ENCODE measurements at regions not wholly inside any gene's neighbourhood (a gene's known extent, or its start where the extent isn't known, plus 50 kb on each side); places are given as distances from the start of the nearest gene placed in this dataset.

DNA sequence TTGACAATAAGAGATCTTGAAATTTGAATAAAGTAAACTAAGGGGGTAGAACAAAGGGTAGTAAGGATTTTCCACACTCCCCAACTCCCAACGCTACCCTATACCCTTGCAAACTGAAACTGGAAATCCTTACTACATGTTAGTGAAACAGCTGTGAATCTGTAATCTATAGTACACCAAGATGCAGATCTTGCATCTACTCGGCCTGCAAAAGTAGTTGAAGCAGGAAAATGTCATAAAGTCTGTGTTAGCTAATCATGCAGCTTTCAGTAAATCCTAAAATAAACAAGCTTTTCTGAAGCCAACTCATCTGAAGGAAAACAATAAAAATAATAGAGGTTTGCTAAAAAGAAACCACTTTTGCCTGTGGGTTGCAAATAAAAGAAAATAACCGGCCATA is 1242.0 kb upstream of the ACO1 start:
- no peak overlapping the region for H3K27ac ChIP-seq
- H3K27me3 ChIP-seq, result no peaks in the 10 kb centered on the region
- no peak overlapping the region for H3K4me3 ChIP-seq
- no peaks in the 10 kb centered on the region for H3K9me3 ChIP-seq
- TF ChIP-seq, protein P1, sequence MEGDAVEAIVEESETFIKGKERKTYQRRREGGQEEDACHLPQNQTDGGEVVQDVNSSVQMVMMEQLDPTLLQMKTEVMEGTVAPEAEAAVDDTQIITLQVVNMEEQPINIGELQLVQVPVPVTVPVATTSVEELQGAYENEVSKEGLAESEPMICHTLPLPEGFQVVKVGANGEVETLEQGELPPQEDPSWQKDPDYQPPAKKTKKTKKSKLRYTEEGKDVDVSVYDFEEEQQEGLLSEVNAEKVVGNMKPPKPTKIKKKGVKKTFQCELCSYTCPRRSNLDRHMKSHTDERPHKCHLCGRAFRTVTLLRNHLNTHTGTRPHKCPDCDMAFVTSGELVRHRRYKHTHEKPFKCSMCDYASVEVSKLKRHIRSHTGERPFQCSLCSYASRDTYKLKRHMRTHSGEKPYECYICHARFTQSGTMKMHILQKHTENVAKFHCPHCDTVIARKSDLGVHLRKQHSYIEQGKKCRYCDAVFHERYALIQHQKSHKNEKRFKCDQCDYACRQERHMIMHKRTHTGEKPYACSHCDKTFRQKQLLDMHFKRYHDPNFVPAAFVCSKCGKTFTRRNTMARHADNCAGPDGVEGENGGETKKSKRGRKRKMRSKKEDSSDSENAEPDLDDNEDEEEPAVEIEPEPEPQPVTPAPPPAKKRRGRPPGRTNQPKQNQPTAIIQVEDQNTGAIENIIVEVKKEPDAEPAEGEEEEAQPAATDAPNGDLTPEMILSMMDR (IDR thresholded peaks at IDR 0.05), result no peak
- H3K4me1 ChIP-seq, result no peaks in the 10 kb centered on the region
- ATAC-seq (no peak), DNase-seq (no peak)
- intact Hi-C loops (cut with DNase I), result no loop called here
- H3K36me3 ChIP-seq, result no peaks in the 10 kb centered on the region

DNA sequence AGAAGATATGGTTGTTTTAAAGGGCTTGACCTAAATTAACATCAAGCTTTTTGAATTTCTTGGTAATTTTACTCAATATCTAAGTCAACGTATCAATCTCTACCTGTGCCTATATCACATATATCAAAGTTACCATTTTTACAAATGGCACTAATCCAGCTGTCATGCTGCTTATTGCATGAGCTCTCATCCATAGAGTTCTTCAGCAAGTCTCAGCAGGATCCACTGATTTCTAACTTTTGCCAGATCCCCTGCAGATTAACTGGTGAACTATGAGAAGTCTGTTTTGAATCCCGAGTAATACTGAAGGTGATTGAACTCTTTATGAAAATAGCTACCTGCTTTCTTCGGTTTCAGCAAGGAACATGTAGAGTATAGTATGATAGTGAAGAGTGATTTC is 1239.8 kb upstream of the ACO1 start:
- no peak for ATAC-seq
- TF ChIP-seq, protein P1 (IDR thresholded peaks at IDR 0.05), result no peak

DNA sequence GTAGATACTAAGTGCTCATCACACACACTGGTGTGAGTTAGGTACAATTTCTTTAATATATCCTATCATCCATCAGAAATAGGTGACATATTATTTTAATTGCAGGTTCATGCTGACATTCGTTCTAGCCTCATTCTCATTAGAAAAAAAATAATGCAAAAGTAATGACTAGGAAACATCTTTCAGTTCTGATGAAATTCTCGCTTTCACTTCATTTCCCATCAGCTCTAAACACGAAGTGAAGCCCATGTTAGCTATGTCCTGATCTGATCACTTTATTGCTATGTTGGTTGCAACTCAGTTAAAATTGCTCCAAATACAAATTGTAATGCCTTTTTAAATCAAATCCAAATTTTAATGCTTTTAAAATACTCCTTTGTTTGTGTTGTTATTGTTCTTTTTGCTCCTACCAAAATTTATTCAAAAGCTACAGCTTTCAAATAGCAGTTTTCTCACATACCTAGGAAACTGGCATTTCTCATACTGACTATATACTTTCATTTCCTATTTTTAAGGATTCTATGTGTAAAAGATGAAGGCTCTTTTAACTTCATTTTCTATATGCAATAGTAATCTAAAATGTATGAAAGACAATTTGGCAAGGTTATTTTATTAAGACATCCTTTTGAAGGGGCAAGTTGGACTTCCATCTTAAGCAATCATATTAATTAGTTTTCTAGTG is 1237.8 kb upstream of the ACO1 start:
- H3K36me3 ChIP-seq, result no peaks in the 10 kb centered on the region
- no peaks in the 10 kb centered on the region for H3K4me1 ChIP-seq
- DNase-seq (no peak), ATAC-seq (no peak)
- TF ChIP-seq, protein P1 (IDR thresholded peaks at IDR 0.05), result no peak
- intact Hi-C loops (cut with DNase I), result no loop called here
- no peaks in the 10 kb centered on the region for H3K9me3 ChIP-seq
- no peak overlapping the region for H3K4me3 ChIP-seq
- H3K27ac ChIP-seq, result no peak overlapping the region
- H3K27me3 ChIP-seq, result no peaks in the 10 kb centered on the region

More for the DNA sequence above, 1239.8 kb upstream of the ACO1 start:
- no peak overlapping the region for H3K4me3 ChIP-seq
- intact Hi-C loops (cut with DNase I), result no loop called here
- H3K9me3 ChIP-seq, result no peaks in the 10 kb centered on the region
- no peaks in the 10 kb centered on the region for H3K27me3 ChIP-seq
- H3K36me3 ChIP-seq, result no peaks in the 10 kb centered on the region
- DNase-seq, result no peak
- no peak overlapping the region for H3K27ac ChIP-seq
- no peaks in the 10 kb centered on the region for H3K4me1 ChIP-seq

DNA sequence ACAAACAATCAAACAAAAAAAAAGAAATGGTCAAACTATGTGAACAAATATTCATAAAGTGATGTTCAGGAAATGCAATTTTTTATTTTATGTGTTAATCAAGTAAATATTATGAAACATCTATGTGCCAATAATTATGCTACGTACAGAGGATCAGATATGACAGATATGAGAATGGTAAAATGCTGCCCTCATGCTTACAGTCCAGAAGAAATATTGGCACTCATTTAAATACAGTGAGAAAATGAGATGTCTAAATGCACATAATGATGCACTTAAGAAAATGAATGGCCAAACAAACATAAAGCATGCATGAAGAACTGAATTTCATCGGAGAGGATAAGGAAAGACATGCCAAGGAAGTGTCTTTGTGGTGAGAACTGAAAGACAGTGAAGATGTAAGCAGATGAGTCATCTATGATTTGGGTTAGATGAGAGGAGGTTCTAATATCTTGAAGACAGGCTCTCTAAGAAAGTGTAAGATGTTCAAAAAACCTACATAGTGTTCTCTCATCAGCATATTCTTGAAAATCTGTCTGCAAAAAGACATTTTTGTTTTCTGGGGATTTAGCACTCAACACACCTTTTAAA is 1231.1 kb upstream of the ACO1 start:
- DNase-seq, result no peak
- ATAC-seq, result no peak
- H3K4me1 ChIP-seq, result no peaks in the 10 kb centered on the region
- no peaks in the 10 kb centered on the region for H3K36me3 ChIP-seq
- intact Hi-C loops (cut with DNase I), result no loop called here
- no peak overlapping the region for H3K27ac ChIP-seq
- H3K4me3 ChIP-seq, result no peak overlapping the region
- no peaks in the 10 kb centered on the region for H3K27me3 ChIP-seq
- TF ChIP-seq, protein P1 (IDR thresholded peaks at IDR 0.05), result no peak
- H3K9me3 ChIP-seq, result no peaks in the 10 kb centered on the region

DNA sequence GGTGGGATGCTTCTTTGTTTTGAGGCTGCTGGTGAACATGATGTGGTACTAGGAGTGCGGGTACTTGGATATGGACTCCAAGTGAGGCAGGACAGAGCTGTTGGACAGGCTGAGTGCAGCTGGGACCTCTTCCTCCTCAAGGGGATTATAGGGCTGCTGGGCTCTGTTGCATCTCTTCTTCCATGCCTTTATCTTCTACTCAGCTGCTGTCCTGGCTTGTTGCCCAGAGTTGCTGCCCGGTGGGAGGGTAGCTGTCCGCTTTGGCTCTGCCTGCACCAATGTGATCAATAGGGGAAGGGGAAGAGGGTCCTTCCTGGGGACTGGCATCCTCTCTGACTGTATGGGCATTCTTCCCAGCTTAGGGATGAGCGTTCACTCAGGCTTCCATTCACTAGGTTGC is 1217.9 kb upstream of the ACO1 start:
- Histone ChIP-seq H3K27me3 (no peaks in the 10 kb centered on the region), H3K27ac (no peak overlapping the region), H3K4me1 (no peaks in the 10 kb centered on the region), H3K9me3 (no peaks in the 10 kb centered on the region), H3K4me3 (no peak overlapping the region), H3K36me3 (no peaks in the 10 kb centered on the region)
- intact Hi-C loops (cut with DNase I), result no loop called here
- peak in 1 of 4 donors; percentile 27 for DNase-seq
- ATAC-seq, result no peak
- TF ChIP-seq, protein P1 (IDR thresholded peaks at IDR 0.05), result no peak
